PC-3 (cell line): ENCODE measurements at regions not wholly inside any gene's neighbourhood (a gene's known extent, or its start where the extent isn't known, plus 50 kb on each side); places are given as distances from the start of the nearest gene placed in this dataset.
A peak's percentile ranks its signal among the peaks of the same experiment; 100 is the strongest.

ENCODE experiments used
- ATAC-seq: fragments of 200-7000 bp; cut with Tn5 transposase; 2 replicates; pipeline ENCODE4 v1.9.1; 2020; ENCODE audit warnings: mild to moderate bottlenecking, moderate library complexity
- BruUV-seq: library from RNA; stranded (reverse); fragments of 400-500 nt; replicated peaks from 2 replicates; lab custom pipeline; 2021; lab: Mats Ljungman, UMichigan
- CTCF ChIA-PET: fragments of 300-600 bp; sonication (Branson Sonifier 250); formaldehyde crosslinking; loops from one replicate; lab custom pipeline; 2022; ENCODE audit warnings: antibody characterized with exemption; lab: Charles Lee
- POLR2A ChIA-PET: fragments of 300-600 bp; sonication (Branson Sonifier 250); formaldehyde crosslinking; loops from one replicate; lab custom pipeline; 2022; ENCODE audit warnings: antibody characterized with exemption; ENCODE audit not compliant: unreplicated experiment; lab: Charles Lee
- DNase-seq: peaks from one replicate; pipeline ENCODE4 v3.0.0-alpha.2; 2015
- H2AFZ ChIP-seq: fragments of 300-600 bp; sonication (generic); 2 replicates; pipeline ENCODE4 v1.6.0; 2016; ENCODE audit warnings: antibody characterized with exemption, low read length
- H3F3A ChIP-seq: fragments of 300-600 bp; sonication (generic); one replicate; pipeline ENCODE4 v1.6.0; 2017; ENCODE audit warnings: antibody characterized with exemption, low read length, control low read depth, mild to moderate bottlenecking; ENCODE audit not compliant: unreplicated experiment
- H3K27ac ChIP-seq: fragments of 300-600 bp; sonication (generic); 2 replicates; pipeline ENCODE4 v1.5.1; 2016; ENCODE audit warnings: mild to moderate bottlenecking, low read length
- H3K27me3 ChIP-seq: fragments of 300-600 bp; sonication (generic); 2 replicates; pipeline ENCODE4 v1.6.1; 2016; ENCODE audit warnings: low read length, mixed read lengths
- H3K36me3 ChIP-seq: fragments of 300-600 bp; sonication (generic); 2 replicates; pipeline ENCODE4 v1.6.1; 2016; ENCODE audit warnings: low read depth, mixed run types, low read length, mixed read lengths
- H3K4me1 ChIP-seq: fragments of 300-600 bp; sonication (generic); 2 replicates; pipeline ENCODE4 v1.5.1; 2016; ENCODE audit warnings: low read length; ENCODE audit not compliant: insufficient read depth
- H3K4me2 ChIP-seq: fragments of 300-600 bp; sonication (generic); 2 replicates; pipeline ENCODE4 v1.6.0; 2016; ENCODE audit warnings: low read length
- H3K4me3 ChIP-seq: fragments of 300-600 bp; sonication (generic); 2 replicates; pipeline ENCODE4 v1.5.1; 2016; ENCODE audit warnings: mild to moderate bottlenecking, low read length, mixed read lengths
- H3K79me2 ChIP-seq: fragments of 300-600 bp; sonication (generic); 2 replicates; pipeline ENCODE4 v1.6.1; 2017; ENCODE audit warnings: low read length, mixed read lengths
- H3K9ac ChIP-seq: fragments of 300-600 bp; sonication (generic); 2 replicates; pipeline ENCODE4 v1.6.0; 2016; ENCODE audit warnings: mild to moderate bottlenecking, low read length
- H3K9me2 ChIP-seq: fragments of 300-600 bp; sonication (generic); replicated peaks from 2 replicates; pipeline ENCODE4 v1.6.1; 2016; ENCODE audit warnings: mixed run types, low read length, mixed read lengths
- H3K9me3 ChIP-seq: fragments of 300-600 bp; sonication (generic); 2 replicates; pipeline ENCODE4 v1.6.1; 2016; ENCODE audit warnings: low read length, mixed read lengths
- H4K20me1 ChIP-seq: fragments of 300-600 bp; sonication (generic); 2 replicates; pipeline ENCODE4 v1.6.1; 2016; ENCODE audit warnings: low read length, mixed read lengths
- CTCF ChIP-seq: fragments of 300-600 bp; sonication (generic); conservative IDR thresholded peaks from 2 replicates; pipeline ENCODE4 v1.5.1; 2017; ENCODE audit warnings: antibody characterized with exemption, low read depth, mild to moderate bottlenecking, low read length
- EZH2 ChIP-seq: fragments of 300-600 bp; sonication (generic); IDR thresholded peaks from one replicate; pipeline ENCODE4 v1.6.1; 2017; ENCODE audit warnings: antibody characterized with exemption, mild to moderate bottlenecking, low read length; ENCODE audit not compliant: unreplicated experiment
- EZH2phosphoT487 ChIP-seq: fragments of 300-600 bp; sonication (generic); IDR thresholded peaks from 2 replicates; pipeline ENCODE4 v1.6.1; 2018; ENCODE audit warnings: mild to moderate bottlenecking, antibody characterized with exemption, low read length, borderline replicate concordance
- intact Hi-C: fragments of 100-400 bp; cut with micrococcal nuclease; formaldehyde crosslinking; loops from 2 replicates; pipeline ENCODE4 v1.9.0; 2023

- POLR2A ChIA-PET = interaction anchor here (0.6 kb wide), 1 partner anchor 44 kb away, joined by 3 read pairs; no protein-coding TSS in a partner anchor
- Histone ChIP-seq H3K4me1 (no peaks in the 10 kb centered on the region), H2AFZ (no peak overlapping the region)
Measured at GRCh38 chr14:62373944-62374343, 611.7 kb downstream of the SNAPC1 start.

GRCh38 chr14:62378057-62378456 is 615.8 kb downstream of the SNAPC1 start:
- ATAC-seq (no peak), DNase-seq (no peak)
- TF ChIP-seq EZH2 = no peak
- TF ChIP-seq CTCF = no peak
- ChIA-PET POLR2A (interaction anchor here (0.7 kb wide), 1 partner anchor 63 kb away, joined by 3 read pairs; no protein-coding TSS in a partner anchor), CTCF (no interaction called here)
- no peak overlapping the region for H2AFZ ChIP-seq
- no peaks in the 10 kb centered on the region for H3K36me3 ChIP-seq
- no peak overlapping the region for H3K27ac ChIP-seq
- intact Hi-C loops = no loop called here
- no peaks in the 10 kb centered on the region for H3K79me2 ChIP-seq
- H3K27me3 ChIP-seq = peaks cover 16% of the 10 kb centered on the region; the same call in 1 of the 2 replicates
- H3K4me1 ChIP-seq = no peaks in the 10 kb centered on the region
- no peaks in the 10 kb centered on the region for H4K20me1 ChIP-seq
- H3F3A ChIP-seq = no peaks in the 10 kb centered on the region
- no peaks in the 10 kb centered on the region for H3K9me2 ChIP-seq
- no peak overlapping the region for H3K4me3 ChIP-seq
- H3K9me3 ChIP-seq = no peaks in the 10 kb centered on the region
- H3K4me2 ChIP-seq = no peak overlapping the region
- H3K9ac ChIP-seq = no peak overlapping the region
- no TSS peak for BruUV-seq

More at GRCh38 chr14:62373944-62374343, 611.7 kb downstream of the SNAPC1 start:
- BruUV-seq = no TSS peak
- H4K20me1 ChIP-seq = no peaks in the 10 kb centered on the region
- no peaks in the 10 kb centered on the region for H3K9me2 ChIP-seq
- TF ChIP-seq EZH2 (no peak), CTCF (no peak), EZH2phosphoT487 (no peak)
- CTCF ChIA-PET = no interaction called here
- no peak overlapping the region for H3K9ac ChIP-seq
- H3K27ac ChIP-seq = no peak overlapping the region
- H3K4me2 ChIP-seq = no peak overlapping the region
- no peaks in the 10 kb centered on the region for H3F3A ChIP-seq
- H3K36me3 ChIP-seq = no peaks in the 10 kb centered on the region
- peaks cover 23% of the 10 kb centered on the region for H3K27me3 ChIP-seq
- intact Hi-C loops = no loop called here
- peak; percentile 63 for ATAC-seq
- DNase-seq = peak; percentile 42
- H3K9me3 ChIP-seq = no peaks in the 10 kb centered on the region
- H3K79me2 ChIP-seq = no peaks in the 10 kb centered on the region
- no peak overlapping the region for H3K4me3 ChIP-seq

GRCh38 chr14:62381311-62382070 is 619.3 kb downstream of the SNAPC1 start:
- H3F3A ChIP-seq = no peaks in the 10 kb centered on the region
- no peak overlapping the region for H3K4me2 ChIP-seq
- TF ChIP-seq EZH2phosphoT487 (no peak), EZH2 (no peak), CTCF (no peak)
- peaks cover 16% of the 10 kb centered on the region; the same call in 1 of the 2 replicates for H3K27me3 ChIP-seq
- H3K9me3 ChIP-seq = peaks cover 2% of the 10 kb centered on the region; the same call in 1 of the 2 replicates
- H3K9me2 ChIP-seq = no peaks in the 10 kb centered on the region
- H3K4me3 ChIP-seq = no peak overlapping the region
- no peaks in the 10 kb centered on the region for H3K79me2 ChIP-seq
- CTCF ChIA-PET = no interaction called here
- H3K4me1 ChIP-seq = no peaks in the 10 kb centered on the region
- no peaks in the 10 kb centered on the region for H3K36me3 ChIP-seq
- intact Hi-C loops = no loop called here
- no peak for ATAC-seq
- DNase-seq = no peak
- H2AFZ ChIP-seq = no peak overlapping the region
- no TSS peak for BruUV-seq
- H3K9ac ChIP-seq = no peak overlapping the region
- H4K20me1 ChIP-seq = no peaks in the 10 kb centered on the region
- POLR2A ChIA-PET = no interaction called here
- no peak overlapping the region for H3K27ac ChIP-seq
